H1 (cell line): ENCODE measurements at regions not wholly inside any gene's neighbourhood (a gene's known extent, or its start where the extent isn't known, plus 50 kb on each side); places are given as distances from the start of the nearest gene placed in this dataset.
A peak's percentile ranks its signal among the peaks of the same experiment; 100 is the strongest.

Source experiments
- CTCF ChIA-PET: fragments of 300-600 bp; sonication (Branson Sonifier 250); formaldehyde crosslinking; loops from one replicate; lab custom pipeline; 2021; ENCODE audit not compliant: partially characterized antibody; lab: Charles Lee
- POLR2A ChIA-PET: fragments of 300-600 bp; sonication (Branson Sonifier 250); formaldehyde crosslinking; loops from one replicate; lab custom pipeline; 2021; ENCODE audit warnings: inconsistent platforms; ENCODE audit not compliant: partially characterized antibody; lab: Charles Lee
- DNase-seq, 2 experiments: peaks; one replicate each; pipeline versions ENCODE4 v3.0.0 to v3.0.0-alpha.2; 2010 to 2022; ENCODE audit warnings: low spot score in 2 of 2, low read depth in 1 of 2, mixed read lengths in 1 of 2
- FAIRE-seq: peaks from 2 replicates; lab custom pipeline; 2011; peaks lifted over from hg19 to GRCh38; lab: Jason Lieb, UNC
- H2AFZ ChIP-seq: 2 replicates; pipeline ENCODE4 v1.8.1; 2012; ENCODE audit warnings: low read length, inconsistent platforms
- H2AK5ac ChIP-seq: 2 replicates; pipeline ENCODE4 v1.6.1; 2013; ENCODE audit warnings: low read depth, low read length
- H2BK120ac ChIP-seq: replicated peaks from 2 replicates; pipeline ENCODE3; 2013; ENCODE audit warnings: low read depth, low read length, inconsistent platforms
- H2BK12ac ChIP-seq: 2 replicates; pipeline ENCODE4 v1.6.1; 2013; ENCODE audit warnings: low read depth, low read length
- H2BK15ac ChIP-seq: 2 replicates; pipeline ENCODE4 v1.6.1; 2013; ENCODE audit warnings: low read length
- H2BK20ac ChIP-seq: 2 replicates; pipeline ENCODE4 v1.6.1; 2013; ENCODE audit warnings: low read length
- H2BK5ac ChIP-seq: 2 replicates; pipeline ENCODE4 v1.6.1; 2013; ENCODE audit warnings: low read depth, low read length
- H3K14ac ChIP-seq: 2 replicates; pipeline ENCODE4 v1.6.1; 2013; ENCODE audit warnings: inconsistent platforms; ENCODE audit not compliant: insufficient read length
- H3K18ac ChIP-seq: 2 replicates; pipeline ENCODE4 v1.6.1; 2013; ENCODE audit warnings: low read length; ENCODE audit errors: extremely low read depth
- H3K23ac ChIP-seq: 2 replicates; pipeline ENCODE4 v1.6.1; 2013; ENCODE audit warnings: inconsistent platforms; ENCODE audit not compliant: insufficient read length
- H3K23me2 ChIP-seq: 2 replicates; pipeline ENCODE4 v1.6.1; 2013; ENCODE audit warnings: low read depth, low read length
- H3K27ac ChIP-seq: 2 replicates; pipeline ENCODE4 v1.6.1; 2011; ENCODE audit warnings: low read depth, low read length, inconsistent platforms
- H3K27me3 ChIP-seq, 4 experiments: replicated peaks in 1 of 4; 1 replicate in 1 of 4; 2 replicates in 3 of 4; pipeline versions ENCODE4 v1.6.1 to v1.8.1; 2011 to 2013; ENCODE audit warnings: low read length in 3 of 4, mild to moderate bottlenecking in 3 of 4, inconsistent platforms in 2 of 4, mixed read lengths in 2 of 4, moderate library complexity in 1 of 4; ENCODE audit not compliant: control insufficient read depth in 3 of 4, insufficient read depth in 3 of 4; ENCODE audit errors: extremely low read depth in 1 of 4
- H3K36me3 ChIP-seq, 4 experiments: 2 replicates each; pipeline versions ENCODE4 v1.6.1 to v1.8.1; 2011 to 2013; ENCODE audit warnings: mild to moderate bottlenecking in 4 of 4, low read length in 3 of 4, moderate library complexity in 2 of 4, control low read depth in 1 of 4, inconsistent platforms in 1 of 4; ENCODE audit not compliant: insufficient read depth in 4 of 4, control insufficient read depth in 2 of 4
- H3K4ac ChIP-seq: replicated peaks from 2 replicates; pipeline ENCODE3; 2013; ENCODE audit warnings: low read length, low read depth, mixed read lengths, inconsistent platforms; ENCODE audit not compliant: insufficient read length
- H3K4me1 ChIP-seq, 4 experiments: replicated peaks in 1 of 4; 1 replicate in 1 of 4; 2 replicates in 3 of 4; pipeline versions ENCODE4 v1.6.1 to v1.8.1; 2011 to 2013; ENCODE audit warnings: low read length in 3 of 4, inconsistent platforms in 2 of 4, mixed read lengths in 1 of 4; ENCODE audit not compliant: insufficient read depth in 4 of 4, control insufficient read depth in 3 of 4
- H3K4me2 ChIP-seq, 2 experiments: 2 replicates each; pipeline versions ENCODE4 v1.6.1 to v1.8.1; 2011 to 2013; ENCODE audit warnings: low read depth in 2 of 2, low read length in 2 of 2, control low read depth in 1 of 2, inconsistent platforms in 1 of 2, mild to moderate bottlenecking in 1 of 2; ENCODE audit not compliant: insufficient read depth in 1 of 2
- H3K4me3 ChIP-seq, 4 experiments: fragments of 200-600, 300-600 bp in 1 of 4; sonication (generic), shearing (Covaris generic), sonication (Bioruptor Twin) in 1 of 4; 2 replicates each; pipeline versions ENCODE4 v1.5.1 to v1.8.1; 2011 to 2016; ENCODE audit warnings: low read length in 4 of 4, low read depth in 3 of 4, control low read depth in 2 of 4, inconsistent platforms in 2 of 4, mild to moderate bottlenecking in 2 of 4, mixed read lengths in 1 of 4, moderate library complexity in 1 of 4; ENCODE audit not compliant: insufficient read depth in 2 of 4; ENCODE audit errors: extremely low read depth in 1 of 4
- H3K56ac ChIP-seq: replicated peaks from 2 replicates; pipeline ENCODE3; 2013; ENCODE audit warnings: low read depth, mild to moderate bottlenecking, mixed read lengths, low read length, inconsistent platforms; ENCODE audit not compliant: insufficient read length
- H3K79me1 ChIP-seq: 2 replicates; pipeline ENCODE4 v1.6.1; 2013; ENCODE audit warnings: low read depth, low read length, control low read depth
- H3K79me2 ChIP-seq, 2 experiments: 2 replicates each; pipeline versions ENCODE4 v1.6.1 to v1.8.1; 2012 to 2013; ENCODE audit warnings: low read length in 2 of 2, mild to moderate bottlenecking in 2 of 2, inconsistent platforms in 1 of 2; ENCODE audit not compliant: insufficient read depth in 2 of 2, control insufficient read depth in 1 of 2
- H3K9ac ChIP-seq, 4 experiments: replicated peaks in 1 of 4; 1 replicate in 1 of 4; 2 replicates in 3 of 4; pipeline versions ENCODE4 v1.6.1 to v1.8.1; 2011 to 2013; ENCODE audit warnings: low read depth in 3 of 4, low read length in 3 of 4, control low read depth in 2 of 4, mild to moderate bottlenecking in 2 of 4, moderate library complexity in 2 of 4, inconsistent platforms in 1 of 4; ENCODE audit errors: extremely low read depth in 1 of 4
- H3K9me3 ChIP-seq, 2 experiments: 2 replicates each; pipeline versions ENCODE4 v1.6.1 to v1.8.1; 2012 to 2013; ENCODE audit warnings: mild to moderate bottlenecking in 2 of 2, moderate library complexity in 2 of 2, control low read depth in 1 of 2, inconsistent platforms in 1 of 2, low read depth in 1 of 2, low read length in 1 of 2, mixed read lengths in 1 of 2; ENCODE audit not compliant: insufficient read depth in 2 of 2
- H4K20me1 ChIP-seq, 2 experiments: replicated peaks in 1 of 2; 2 replicates each; pipeline versions ENCODE3 to v1.8.1; 2011 to 2013; ENCODE audit warnings: inconsistent platforms in 2 of 2, low read length in 2 of 2, mild to moderate bottlenecking in 1 of 2; ENCODE audit not compliant: insufficient read depth in 2 of 2, control insufficient read depth in 1 of 2
- H4K5ac ChIP-seq: 2 replicates; pipeline ENCODE4 v1.6.1; 2013; ENCODE audit warnings: low read length, low read depth, mixed read lengths, inconsistent platforms; ENCODE audit not compliant: insufficient read length
- H4K8ac ChIP-seq: 2 replicates; pipeline ENCODE4 v1.8.0; 2013; ENCODE audit warnings: mild to moderate bottlenecking, moderate library complexity, low read length, inconsistent platforms; ENCODE audit not compliant: insufficient read depth; ENCODE audit errors: extremely low read depth
- H4K91ac ChIP-seq: replicated peaks from 2 replicates; pipeline ENCODE3; 2013; ENCODE audit warnings: low read length, mixed read lengths, inconsistent platforms; ENCODE audit not compliant: insufficient read length
- whole genome bisulfite sequencing, 2 experiments: shearing (Covaris generic) in 1 of 2; methylation state at CpG; one replicate each; pipeline versions ENCODE4 v1.1.6 to v1.1.7; 2013 to 2015; ENCODE audit warnings: low lambda C conversion rate in 2 of 2, mixed read lengths in 2 of 2, inconsistent platforms in 1 of 2, low coverage in 1 of 2, missing lambda C conversion rate in 1 of 2; ENCODE audit not compliant: insufficient replicate concordance in 2 of 2, insufficient coverage in 1 of 2, insufficient read length in 1 of 2; ENCODE audit errors: extremely low coverage in 1 of 2, missing lambda C conversion rate in 1 of 2; 5-methylcytosine and 5-hydroxymethylcytosine counted together

GRCh38 chr15:69656271-69657030 lies 203.8 kb downstream of the RPLP1 start:
- Histone ChIP-seq H3K4me2 (no peak overlapping the region), H2BK15ac (no peak overlapping the region), H4K8ac (no peak overlapping the region), H2BK5ac (no peak overlapping the region), H3K14ac (no peak overlapping the region), H3K36me3 (no peaks in the 10 kb centered on the region), H3K4me1 (no peaks in the 10 kb centered on the region), H3K23me2 (no peaks in the 10 kb centered on the region), H3K4me3 (no peak overlapping the region), H3K9ac (no peak overlapping the region), H3K27me3 (no peaks in the 10 kb centered on the region), H2BK12ac (no peak overlapping the region), H2BK120ac (no peak overlapping the region), H2AFZ (no peak overlapping the region), H2BK20ac (no peak overlapping the region), H4K91ac (no peak overlapping the region), H3K18ac (no peak overlapping the region), H3K9me3 (no peaks in the 10 kb centered on the region), H3K79me1 (no peaks in the 10 kb centered on the region), H3K27ac (no peak overlapping the region), H3K56ac (no peak overlapping the region), H3K79me2 (no peaks in the 10 kb centered on the region), H3K4ac (no peak overlapping the region), H4K20me1 (no peaks in the 10 kb centered on the region), H2AK5ac (no peak overlapping the region), H4K5ac (no peak overlapping the region), H3K23ac (no peak overlapping the region)
- WGBS, 2 experiments, result 92% methylated on average over 10 of the region's 10 CpGs; no CpG with 5 or more reads in 1 of the 2 experiments
- DNase-seq (peak in 1 of 2 experiments; percentile 16), FAIRE-seq (no peak)
- CTCF ChIA-PET, result interaction anchor here (0.7 to 1.5 kb wide), 3 partner anchors 12 to 368 kb away, joined by 3 read pairs; no protein-coding TSS in a partner anchor
- POLR2A ChIA-PET, result interaction anchor here (0.9 kb wide), 1 partner anchor 7 kb away, joined by 4 read pairs; no protein-coding TSS in a partner anchor
